ENCODE measurements at regions not wholly inside any gene's neighbourhood (a gene's known extent, or its start where the extent isn't known, plus 50 kb on each side); places are given as distances from the start of the nearest gene placed in this dataset.

GRCh38 chr2:188720811-188721605, 253.2 kb upstream of the COL3A1 start:
- DNase-seq = no peak

- no peak for DNase-seq
These were observed 252.4 kb upstream of the COL3A1 start for GRCh38 chr2:188721784-188722183.

DNA sequence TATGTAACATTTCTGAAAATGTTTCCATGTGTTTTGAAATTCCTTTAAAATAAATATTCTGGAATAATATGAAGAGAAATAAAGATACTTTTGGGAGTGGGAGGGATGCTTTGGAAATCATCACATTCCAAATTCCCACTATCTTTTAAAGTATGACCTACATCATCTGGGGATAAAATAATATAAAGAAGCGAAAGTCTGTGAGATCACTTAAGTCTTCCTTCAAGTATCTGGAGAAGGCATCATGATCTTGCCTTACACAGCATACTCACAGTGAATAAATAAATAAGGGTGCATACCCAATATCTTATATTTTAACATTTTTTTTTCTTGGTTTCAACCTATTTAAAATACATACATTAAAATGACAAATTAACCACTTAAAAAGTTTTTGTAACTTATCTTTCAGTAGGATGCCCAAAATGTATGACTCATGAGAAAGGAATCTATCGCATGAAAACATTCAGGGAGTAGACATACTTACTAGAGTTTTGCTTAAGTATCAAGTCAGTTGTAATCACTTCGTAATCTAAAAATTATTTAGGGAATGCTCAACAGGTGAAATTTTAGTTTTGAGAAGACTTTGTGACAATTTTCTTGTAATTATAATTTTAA, 248.3 kb upstream of the COL3A1 start:
- DNase-seq = no peak

GRCh38 chr2:188726626-188727247, 247.4 kb upstream of the COL3A1 start:
- no peak for DNase-seq

GRCh38 chr2:188727846-188728245, 246.3 kb upstream of the COL3A1 start:
- DNase-seq = no peak

DNA sequence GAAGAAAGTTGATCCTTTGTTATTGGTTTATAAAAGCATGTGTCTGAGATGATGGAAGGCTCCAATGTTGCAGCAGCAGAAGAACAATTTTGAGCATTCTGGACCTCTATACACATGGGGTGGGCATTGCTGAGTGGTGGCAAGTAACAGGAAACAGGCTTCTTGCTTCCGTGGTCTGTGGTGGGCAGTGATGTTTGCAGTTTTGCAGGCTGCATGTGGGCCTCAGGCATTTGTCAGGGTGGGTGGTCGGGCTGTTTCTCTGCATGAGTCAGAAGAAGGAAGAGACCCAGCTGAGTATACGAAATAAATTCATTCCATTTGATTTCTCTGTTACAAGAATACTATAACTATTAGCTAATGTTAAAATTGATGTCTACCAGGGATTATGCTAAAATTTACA, 239.5 kb upstream of the COL3A1 start:
- no peak for DNase-seq

DNA sequence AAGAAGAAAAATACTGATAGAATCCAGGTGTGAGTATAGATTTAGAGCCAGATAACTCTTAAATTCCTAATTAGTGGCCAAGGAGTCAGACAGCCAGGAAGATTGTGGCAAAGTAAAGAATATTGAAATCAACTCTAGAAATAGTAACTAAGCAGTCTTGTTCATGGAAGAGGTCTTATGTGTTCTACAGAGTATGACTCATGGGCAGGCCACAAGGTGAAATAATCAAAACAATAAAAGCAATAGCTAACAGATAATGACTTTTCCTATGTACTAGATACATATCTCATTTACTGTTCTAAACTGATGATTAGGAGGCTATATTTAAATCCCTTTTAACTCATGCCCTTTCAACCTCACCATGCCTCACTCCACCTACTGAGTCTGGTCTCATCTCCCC, 227.4 kb upstream of the COL3A1 start:
- no peak for DNase-seq

GRCh38 chr2:188751816-188752215, 222.4 kb upstream of the COL3A1 start:
- DNase-seq = no peak

DNA sequence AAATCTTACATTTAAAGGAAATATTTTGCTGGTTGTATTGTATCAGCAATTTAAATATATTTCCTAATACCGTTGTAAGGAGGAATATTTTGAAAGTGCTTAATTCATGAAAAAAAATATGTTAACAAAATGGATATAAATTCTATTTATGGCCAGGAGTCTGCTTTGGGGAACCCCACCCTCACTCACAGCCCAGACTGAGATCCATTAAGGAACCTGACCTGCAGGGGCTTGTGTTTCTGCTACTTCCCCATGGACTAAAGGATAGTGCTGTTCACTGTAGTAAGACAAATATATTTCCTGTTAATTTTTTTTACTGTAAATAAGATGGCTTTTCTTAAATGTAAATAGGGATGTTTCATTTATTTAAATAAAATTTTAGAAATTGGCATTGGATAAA, 221.9 kb upstream of the COL3A1 start:
- DNase-seq = no peak

GRCh38 chr2:188762151-188762550, 212.0 kb upstream of the COL3A1 start:
- no peak for DNase-seq

DNA sequence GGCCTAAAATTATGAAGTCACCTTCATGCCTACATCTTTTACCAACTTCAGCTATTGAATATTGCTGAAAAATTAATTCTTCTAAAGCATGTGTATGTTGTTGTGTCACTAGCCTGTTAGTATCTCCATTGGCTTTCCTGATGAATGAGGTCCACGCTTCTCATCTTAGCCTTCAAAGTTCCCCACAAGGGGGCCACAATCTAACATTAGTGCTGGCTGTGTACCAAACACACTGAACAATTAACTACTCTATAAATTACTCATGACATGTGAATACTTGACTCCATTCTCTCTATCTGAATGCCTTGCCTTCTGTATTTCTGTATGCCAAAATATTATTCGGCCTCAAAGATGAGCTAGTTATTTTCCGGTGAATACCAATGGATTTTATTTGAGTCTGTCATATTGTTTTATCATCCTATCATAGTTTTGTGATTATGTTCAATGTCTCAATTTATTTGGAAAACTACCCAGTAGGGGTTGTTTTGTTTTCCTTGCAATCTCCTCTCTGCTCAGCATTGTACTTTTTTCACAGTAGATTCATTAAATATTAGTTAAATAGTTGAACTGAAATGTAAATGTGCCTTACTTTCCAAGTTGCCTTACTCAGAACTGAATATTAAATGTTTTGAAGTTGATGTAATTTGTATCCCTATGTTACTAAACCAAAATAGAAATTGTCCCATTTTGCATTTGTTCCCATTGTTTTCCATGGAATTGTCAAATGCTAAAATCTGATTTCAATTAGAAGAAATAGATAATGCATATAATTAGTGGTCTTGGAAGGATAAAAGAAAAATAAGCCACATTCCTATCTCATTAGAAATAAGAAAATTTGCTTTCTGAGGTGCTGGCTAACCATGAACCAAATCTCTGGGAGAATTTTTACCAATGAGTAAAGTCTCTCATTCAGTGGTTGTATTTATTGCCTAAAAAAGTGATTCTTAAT, 208.4 kb upstream of the COL3A1 start:
- DNase-seq = peak; percentile 10

- DNase-seq = no peak
These were observed 207.7 kb upstream of the COL3A1 start for GRCh38 chr2:188766471-188766856.

GRCh38 chr2:188767176-188767575, 207.0 kb upstream of the COL3A1 start:
- no peak for DNase-seq

- no peak for DNase-seq
These were observed 203.9 kb upstream of the COL3A1 start for GRCh38 chr2:188770296-188770695.

DNA sequence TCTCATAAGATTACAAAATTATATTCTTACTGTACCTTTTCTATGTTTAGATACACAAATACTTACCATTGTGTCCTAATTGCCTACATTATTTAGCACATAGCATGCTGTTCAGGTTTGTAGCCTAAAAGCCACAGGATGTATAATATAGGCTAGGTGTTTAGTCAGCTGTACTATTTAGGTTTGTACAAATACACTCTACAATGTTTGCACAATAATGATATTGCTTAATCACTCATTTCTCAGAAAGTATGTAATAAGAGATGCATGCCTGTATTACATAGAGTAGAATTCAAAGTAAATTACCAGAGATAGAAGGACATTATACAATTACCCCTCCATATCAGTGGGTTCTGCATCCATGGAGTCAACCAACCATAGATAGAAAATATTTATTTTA, 201.1 kb upstream of the COL3A1 start:
- DNase-seq = no peak

DNA sequence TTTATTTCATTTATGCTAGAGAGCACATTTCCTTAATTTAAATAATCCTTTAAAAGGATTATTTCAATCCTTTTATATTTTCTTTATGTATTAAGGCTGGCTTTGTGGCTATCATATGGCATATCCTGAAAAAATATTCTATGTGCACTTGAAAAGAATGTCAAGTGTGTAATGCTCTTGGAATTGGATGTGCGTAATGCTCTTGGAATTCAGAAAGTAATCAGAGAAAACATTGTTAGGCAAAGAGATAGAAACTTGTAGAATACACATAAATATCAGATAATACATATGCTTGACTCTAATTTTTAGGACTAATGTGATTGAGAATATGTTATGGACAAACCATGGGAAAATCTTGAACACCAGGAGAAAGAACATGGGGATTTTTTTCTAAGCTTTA, 197.5 kb upstream of the COL3A1 start:
- DNase-seq = no peak

DNA sequence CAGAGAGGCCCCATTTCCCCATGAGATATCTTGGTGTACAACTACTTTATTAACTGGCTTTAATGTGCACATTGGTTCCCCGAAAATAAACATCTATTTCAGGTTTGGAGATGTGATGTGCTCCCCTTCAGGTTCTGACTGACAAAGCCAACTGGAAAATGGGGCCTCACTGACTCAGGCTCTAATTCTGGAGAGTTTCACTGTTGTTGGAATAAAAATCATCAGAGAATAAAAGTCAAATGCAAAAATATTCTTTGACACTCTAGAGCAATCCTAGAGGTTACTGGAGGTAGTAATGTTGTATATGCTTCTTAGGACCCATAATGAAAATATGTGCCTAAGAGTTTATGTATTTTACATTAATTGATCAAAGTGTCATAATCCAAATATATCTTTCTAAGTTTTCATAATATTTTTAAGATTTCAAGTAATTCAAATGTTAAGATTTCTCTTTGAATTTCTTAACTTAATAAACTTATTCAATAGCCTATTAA, 189.9 kb upstream of the COL3A1 start:
- DNase-seq = no peak

GRCh38 chr2:188785061-188785460, 189.1 kb upstream of the COL3A1 start:
- DNase-seq = no peak

DNA sequence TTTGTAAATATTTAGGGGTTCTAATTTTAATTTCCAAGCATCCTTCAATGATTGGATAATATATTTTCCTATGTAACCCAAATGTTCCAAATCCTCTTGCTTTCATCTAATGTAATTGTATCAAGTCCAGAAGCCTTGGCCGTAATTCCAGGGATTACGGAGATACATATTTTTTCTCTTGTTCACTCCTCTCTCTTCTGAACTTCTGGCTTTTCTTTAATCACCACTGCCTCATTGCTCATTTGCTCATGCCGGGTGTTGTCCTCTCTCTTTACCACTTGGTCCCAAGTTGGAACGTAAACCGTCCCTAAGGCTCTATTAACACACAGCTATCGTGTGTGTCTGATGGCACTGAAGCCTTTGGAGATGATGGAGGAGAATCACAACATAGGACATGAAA, 188.7 kb upstream of the COL3A1 start:
- no peak for DNase-seq

- no peak for DNase-seq
These were observed 187.8 kb upstream of the COL3A1 start for GRCh38 chr2:188786368-188786841.

GRCh38 chr2:188787021-188787657, 187.0 kb upstream of the COL3A1 start:
- DNase-seq = no peak

GRCh38 chr2:188787658-188788240, 186.4 kb upstream of the COL3A1 start:
- no peak for DNase-seq

Data from activated CD4-positive, alpha-beta T cell treated with anti-CD3 and anti-CD28 coated beads, Interleukin-2, amount 50 U/mL, for 16 hours (primary cell).